H9 (cell line): ENCODE measurements at regions not wholly inside any gene's neighbourhood (a gene's known extent, or its start where the extent isn't known, plus 50 kb on each side); places are given as distances from the start of the nearest gene placed in this dataset.

Experiments used
- DNase-seq: peaks from one replicate; pipeline ENCODE4 v3.0.0-alpha.2; 2017
- H2AFZ ChIP-seq: one replicate; pipeline ENCODE4 v1.6.1; 2013; ENCODE audit warnings: mild to moderate bottlenecking, low read length, control low read depth, moderate library complexity
- H2AK5ac ChIP-seq: 2 replicates; pipeline ENCODE4 v1.6.1; 2013; ENCODE audit warnings: low read length, control low read depth, mixed read lengths; ENCODE audit not compliant: insufficient read length
- H2BK120ac ChIP-seq: one replicate; pipeline ENCODE4 v1.6.1; 2013; ENCODE audit warnings: low read depth, mild to moderate bottlenecking, low read length, control low read depth, inconsistent platforms; ENCODE audit not compliant: poor library complexity, severe bottlenecking
- H2BK12ac ChIP-seq: 2 replicates; pipeline ENCODE4 v1.6.1; 2013; ENCODE audit warnings: low read length, control low read depth, mixed read lengths, low read depth; ENCODE audit not compliant: insufficient read length
- H2BK15ac ChIP-seq: 2 replicates; pipeline ENCODE4 v1.6.1; 2013; ENCODE audit warnings: low read depth, low read length, control low read depth
- H2BK20ac ChIP-seq: one replicate; pipeline ENCODE4 v1.6.1; 2013; ENCODE audit warnings: low read depth, mild to moderate bottlenecking, low read length, control low read depth, inconsistent platforms; ENCODE audit not compliant: poor library complexity, severe bottlenecking
- H2BK5ac ChIP-seq: 2 replicates; pipeline ENCODE4 v1.6.1; 2013; ENCODE audit warnings: low read length, control low read depth, mixed read lengths; ENCODE audit not compliant: insufficient read length
- H3K14ac ChIP-seq: 2 replicates; pipeline ENCODE4 v1.6.1; 2013; ENCODE audit warnings: low read length, control low read depth; ENCODE audit not compliant: insufficient read depth
- H3K18ac ChIP-seq: 2 replicates; pipeline ENCODE4 v1.6.1; 2013; ENCODE audit warnings: low read depth, mild to moderate bottlenecking, mixed read lengths, low read length, control low read depth; ENCODE audit not compliant: insufficient read length
- H3K23ac ChIP-seq: 2 replicates; pipeline ENCODE4 v1.6.1; 2013; ENCODE audit warnings: low read length, control low read depth, mixed read lengths, low read depth; ENCODE audit not compliant: insufficient read length
- H3K23me2 ChIP-seq: 2 replicates; pipeline ENCODE4 v1.6.1; 2013; ENCODE audit warnings: low read depth, mild to moderate bottlenecking, mixed read lengths, low read length, control low read depth; ENCODE audit not compliant: insufficient read length, poor library complexity, severe bottlenecking
- H3K27ac ChIP-seq: 2 replicates; pipeline ENCODE4 v1.5.1; 2013; ENCODE audit warnings: low read length, control low read depth, mixed read lengths, low read depth; ENCODE audit not compliant: insufficient read length
- H3K27me3 ChIP-seq: 2 replicates; pipeline ENCODE4 v1.6.1; 2013; ENCODE audit warnings: low read length, control low read depth, inconsistent platforms; ENCODE audit not compliant: insufficient read depth
- H3K4ac ChIP-seq: 2 replicates; pipeline ENCODE4 v1.6.1; 2013; ENCODE audit warnings: low read depth, mild to moderate bottlenecking, control low read depth, inconsistent platforms, low read length, moderate library complexity
- H3K4me1 ChIP-seq: 2 replicates; pipeline ENCODE4 v1.6.1; 2013; ENCODE audit warnings: low read length, control low read depth, inconsistent platforms; ENCODE audit not compliant: insufficient read depth
- H3K4me2 ChIP-seq: 2 replicates; pipeline ENCODE4 v1.6.1; 2013; ENCODE audit warnings: low read length, control low read depth, mixed read lengths; ENCODE audit not compliant: insufficient read length, insufficient read depth
- H3K56ac ChIP-seq: 2 replicates; pipeline ENCODE4 v1.6.1; 2013; ENCODE audit warnings: low read depth, mild to moderate bottlenecking, mixed read lengths, low read length, control low read depth; ENCODE audit not compliant: insufficient read length
- H3K79me1 ChIP-seq: 2 replicates; pipeline ENCODE4 v1.6.1; 2013; ENCODE audit warnings: low read depth, mild to moderate bottlenecking, moderate library complexity, low read length, control low read depth, inconsistent platforms; ENCODE audit not compliant: insufficient read depth, poor library complexity, severe bottlenecking
- H3K79me2 ChIP-seq: 2 replicates; pipeline ENCODE4 v1.6.1; 2013; ENCODE audit warnings: low read length, control low read depth, inconsistent platforms; ENCODE audit not compliant: insufficient read depth
- H3K9ac ChIP-seq: 2 replicates; pipeline ENCODE4 v1.6.1; 2013; ENCODE audit warnings: low read length, control low read depth, mixed read lengths; ENCODE audit not compliant: insufficient read length; ENCODE audit errors: extremely low read depth
- H3K9me3 ChIP-seq: one replicate; pipeline ENCODE4 v1.6.1; 2013; ENCODE audit warnings: low read depth, low read length, inconsistent platforms; ENCODE audit not compliant: control insufficient read depth
- H3T11ph ChIP-seq: one replicate; pipeline ENCODE4 v1.6.1; 2013; ENCODE audit warnings: mild to moderate bottlenecking, low read length, control low read depth, inconsistent platforms
- H4K20me1 ChIP-seq: one replicate; pipeline ENCODE4 v1.6.1; 2013; ENCODE audit not compliant: control insufficient read depth, insufficient read length, insufficient read depth
- H4K5ac ChIP-seq: 2 replicates; pipeline ENCODE4 v1.6.1; 2013; ENCODE audit warnings: low read depth, mild to moderate bottlenecking, mixed read lengths, low read length, control low read depth; ENCODE audit not compliant: insufficient read length
- H4K8ac ChIP-seq: replicated peaks from 2 replicates; pipeline ENCODE4 v1.6.1; 2013; ENCODE audit warnings: low read length, control low read depth, mixed read lengths, low read depth; ENCODE audit not compliant: insufficient read length
- H4K91ac ChIP-seq: 2 replicates; pipeline ENCODE4 v1.6.1; 2013; ENCODE audit warnings: low read depth, mild to moderate bottlenecking, moderate library complexity, mixed read lengths, low read length, control low read depth; ENCODE audit not compliant: insufficient read length
- H3K27ac Mint-ChIP-seq, 3 experiments: 2 replicates in 2 of 3; 3 replicates in 1 of 3; pipeline ENCODE4 v1.8.0; 2020 to 2021; ENCODE audit warnings: mixed read lengths in 3 of 3, mild to moderate bottlenecking in 1 of 3, moderate library complexity in 1 of 3
- H3K27me3 Mint-ChIP-seq: 2 replicates; pipeline ENCODE4 v1.8.0; 2021; ENCODE audit warnings: low read depth, mild to moderate bottlenecking, moderate library complexity, mixed read lengths
- H3K36me3 Mint-ChIP-seq, 3 experiments: 2 replicates in 2 of 3; 3 replicates in 1 of 3; pipeline ENCODE4 v1.8.0; 2020 to 2021; ENCODE audit warnings: low read depth in 3 of 3, mixed read lengths in 3 of 3; ENCODE audit not compliant: insufficient read depth in 1 of 3
- H3K4me1 Mint-ChIP-seq, 2 experiments: 2 replicates each; pipeline ENCODE4 v1.8.0; 2020; ENCODE audit warnings: mixed read lengths in 2 of 2
- H3K4me3 Mint-ChIP-seq, 2 experiments: 2 replicates in 1 of 2; 3 replicates in 1 of 2; pipeline ENCODE4 v1.8.0; 2020 to 2021; ENCODE audit warnings: mild to moderate bottlenecking in 2 of 2, mixed read lengths in 2 of 2, moderate library complexity in 1 of 2
- H3K9me3 Mint-ChIP-seq, 2 experiments: 2 replicates in 1 of 2; 3 replicates in 1 of 2; pipeline ENCODE4 v1.8.0; 2020; ENCODE audit warnings: mild to moderate bottlenecking in 2 of 2, mixed read lengths in 2 of 2, moderate library complexity in 1 of 2
- WGBS: extraction: QIAGEN DNeasy Blood & Tissue Kit; methylation state at CpG from one replicate; pipeline ENCODE4 v1.1.7; 2013; ENCODE audit warnings: missing lambda C conversion rate, low lambda C conversion rate, mixed read lengths; ENCODE audit not compliant: insufficient read length; ENCODE audit errors: extremely low coverage; 5-methylcytosine and 5-hydroxymethylcytosine counted together
- TF ChIP-seq, protein P1 (sequence below): fragments of 200-600 bp; sonication (generic); conservative IDR thresholded peaks from 3 replicates; pipeline ENCODE4 v1.8.0; 2021; ENCODE audit warnings: antibody characterized with exemption, mild to moderate bottlenecking

DNA sequence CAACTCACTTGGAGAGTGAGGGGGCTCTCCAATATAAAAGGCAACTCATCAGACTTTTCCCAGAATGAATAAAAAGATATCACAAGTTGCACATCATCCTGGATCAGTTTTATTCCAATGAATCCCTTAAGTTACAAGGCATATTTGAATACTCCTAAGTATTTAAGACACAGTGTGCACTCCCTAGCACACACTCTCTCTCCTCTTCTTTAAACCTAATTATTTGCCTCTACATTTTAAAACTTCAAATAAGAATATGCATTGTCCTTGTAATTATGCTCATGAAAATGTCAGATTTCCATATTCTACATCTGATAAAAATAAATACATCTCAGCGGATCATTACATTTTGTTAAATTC, 273.6 kb downstream of the ADGB start:
- Histone ChIP-seq H3K18ac (no peak overlapping the region), H3K23me2 (no peaks in the 10 kb centered on the region), H4K20me1 (no peaks in the 10 kb centered on the region), H3T11ph (no peak overlapping the region), H2BK120ac (no peak overlapping the region), H3K56ac (no peak overlapping the region), H3K23ac (no peak overlapping the region), H3K14ac (no peak overlapping the region), H2BK5ac (no peak overlapping the region), H3K4me2 (no peak overlapping the region), H3K27ac (no peak overlapping the region), H3K79me1 (no peaks in the 10 kb centered on the region), H2BK20ac (no peak overlapping the region), H3K4me1 (no peaks in the 10 kb centered on the region), H2AK5ac (no peak overlapping the region), H3K79me2 (no peaks in the 10 kb centered on the region), H4K91ac (no peak overlapping the region), H3K9ac (no peak overlapping the region), H2BK12ac (no peak overlapping the region), H4K8ac (no peak overlapping the region), H2AFZ (no peak overlapping the region), H3K4ac (no peak overlapping the region), H3K27me3 (no peaks in the 10 kb centered on the region), H4K5ac (no peak overlapping the region), H3K9me3 (no peaks in the 10 kb centered on the region), H2BK15ac (no peak overlapping the region)
- no peaks in the 10 kb centered on the region for H3K27me3 Mint-ChIP-seq
- no peaks in the 10 kb centered on the region; a peak in 1 of 4 replicates for H3K4me1 Mint-ChIP-seq
- WGBS = no CpG with 5 or more reads among the region's 1 CpG
- H3K4me3 Mint-ChIP-seq = no peak overlapping the region
- H3K9me3 Mint-ChIP-seq = no peaks in the 10 kb centered on the region
- H3K27ac Mint-ChIP-seq = no peak overlapping the region
- TF ChIP-seq, protein P1, sequence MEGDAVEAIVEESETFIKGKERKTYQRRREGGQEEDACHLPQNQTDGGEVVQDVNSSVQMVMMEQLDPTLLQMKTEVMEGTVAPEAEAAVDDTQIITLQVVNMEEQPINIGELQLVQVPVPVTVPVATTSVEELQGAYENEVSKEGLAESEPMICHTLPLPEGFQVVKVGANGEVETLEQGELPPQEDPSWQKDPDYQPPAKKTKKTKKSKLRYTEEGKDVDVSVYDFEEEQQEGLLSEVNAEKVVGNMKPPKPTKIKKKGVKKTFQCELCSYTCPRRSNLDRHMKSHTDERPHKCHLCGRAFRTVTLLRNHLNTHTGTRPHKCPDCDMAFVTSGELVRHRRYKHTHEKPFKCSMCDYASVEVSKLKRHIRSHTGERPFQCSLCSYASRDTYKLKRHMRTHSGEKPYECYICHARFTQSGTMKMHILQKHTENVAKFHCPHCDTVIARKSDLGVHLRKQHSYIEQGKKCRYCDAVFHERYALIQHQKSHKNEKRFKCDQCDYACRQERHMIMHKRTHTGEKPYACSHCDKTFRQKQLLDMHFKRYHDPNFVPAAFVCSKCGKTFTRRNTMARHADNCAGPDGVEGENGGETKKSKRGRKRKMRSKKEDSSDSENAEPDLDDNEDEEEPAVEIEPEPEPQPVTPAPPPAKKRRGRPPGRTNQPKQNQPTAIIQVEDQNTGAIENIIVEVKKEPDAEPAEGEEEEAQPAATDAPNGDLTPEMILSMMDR = no peak
- no peaks in the 10 kb centered on the region for H3K36me3 Mint-ChIP-seq
- DNase-seq = no peak
